ENCODE measurements at regions not wholly inside any gene's neighbourhood (a gene's known extent, or its start where the extent isn't known, plus 50 kb on each side); places are given as distances from the start of the nearest gene placed in this dataset.

DNA sequence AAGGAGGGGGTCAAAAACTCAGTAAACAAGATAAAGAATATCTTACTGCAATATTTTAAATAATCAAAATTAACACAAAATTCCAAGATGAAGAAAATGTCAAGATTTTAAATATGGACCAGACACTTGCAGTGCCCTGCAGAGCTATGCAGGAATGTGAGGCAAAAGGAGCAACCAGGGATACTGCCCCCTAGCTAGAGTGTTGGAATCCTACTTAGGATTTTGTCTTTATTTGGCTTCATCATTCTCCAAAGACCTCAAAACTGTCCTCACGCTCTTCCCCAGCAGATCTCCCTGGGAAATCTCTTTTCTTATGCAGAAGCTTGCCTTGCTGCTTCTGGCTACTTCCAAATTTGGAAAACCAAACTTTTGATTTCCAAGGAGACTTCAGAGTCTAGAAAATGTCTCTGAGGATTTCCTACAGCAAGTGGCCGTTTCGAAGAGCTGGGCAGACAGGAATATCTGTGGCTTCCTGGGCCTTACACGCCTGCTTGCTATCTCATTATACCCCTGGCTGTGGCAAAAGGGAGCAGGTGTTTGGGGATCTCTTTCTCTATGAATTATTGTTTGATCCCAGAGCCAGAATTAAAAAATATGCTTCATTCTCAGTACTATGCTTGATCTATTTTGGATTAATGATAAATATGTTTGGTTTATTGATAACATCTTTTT is 232.2 kb upstream of the BMPER start:
- peaks cover 6% of the 10 kb centered on the region for H3K4me1 ChIP-seq
- H3K27ac ChIP-seq, result no peak overlapping the region
- H3K9me3 ChIP-seq, result no peaks in the 10 kb centered on the region
- no peaks in the 10 kb centered on the region for H3K27me3 ChIP-seq (ENCODE audit: low read depth)
- DNase-seq, result no peak
- no peak overlapping the region for H3K4me3 ChIP-seq
- ATAC-seq, result no peak
- intact Hi-C loops (cut with DNase I), result no loop called here
- TF ChIP-seq, protein P1, sequence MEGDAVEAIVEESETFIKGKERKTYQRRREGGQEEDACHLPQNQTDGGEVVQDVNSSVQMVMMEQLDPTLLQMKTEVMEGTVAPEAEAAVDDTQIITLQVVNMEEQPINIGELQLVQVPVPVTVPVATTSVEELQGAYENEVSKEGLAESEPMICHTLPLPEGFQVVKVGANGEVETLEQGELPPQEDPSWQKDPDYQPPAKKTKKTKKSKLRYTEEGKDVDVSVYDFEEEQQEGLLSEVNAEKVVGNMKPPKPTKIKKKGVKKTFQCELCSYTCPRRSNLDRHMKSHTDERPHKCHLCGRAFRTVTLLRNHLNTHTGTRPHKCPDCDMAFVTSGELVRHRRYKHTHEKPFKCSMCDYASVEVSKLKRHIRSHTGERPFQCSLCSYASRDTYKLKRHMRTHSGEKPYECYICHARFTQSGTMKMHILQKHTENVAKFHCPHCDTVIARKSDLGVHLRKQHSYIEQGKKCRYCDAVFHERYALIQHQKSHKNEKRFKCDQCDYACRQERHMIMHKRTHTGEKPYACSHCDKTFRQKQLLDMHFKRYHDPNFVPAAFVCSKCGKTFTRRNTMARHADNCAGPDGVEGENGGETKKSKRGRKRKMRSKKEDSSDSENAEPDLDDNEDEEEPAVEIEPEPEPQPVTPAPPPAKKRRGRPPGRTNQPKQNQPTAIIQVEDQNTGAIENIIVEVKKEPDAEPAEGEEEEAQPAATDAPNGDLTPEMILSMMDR (IDR thresholded peaks at IDR 0.05), result no peak
- no peaks in the 10 kb centered on the region for H3K36me3 ChIP-seq

GRCh38 chr7:33674804-33675411 is 230.4 kb upstream of the BMPER start:
- H3K9me3 ChIP-seq, result peaks cover under 1% of the 10 kb centered on the region
- H3K4me1 ChIP-seq, result peaks cover 6% of the 10 kb centered on the region
- H3K36me3 ChIP-seq, result no peaks in the 10 kb centered on the region
- H3K4me3 ChIP-seq, result no peak overlapping the region
- intact Hi-C loops (cut with DNase I), result no loop called here
- TF ChIP-seq, protein P1 (IDR thresholded peaks at IDR 0.05), result no peak
- DNase-seq (no peak), ATAC-seq (no peak)
- H3K27ac ChIP-seq, result no peak overlapping the region
- no peaks in the 10 kb centered on the region for H3K27me3 ChIP-seq (ENCODE audit: low read depth)

GRCh38 chr7:33677556-33677955 is 227.8 kb upstream of the BMPER start:
- intact Hi-C loops (cut with DNase I), result no loop called here

GRCh38 chr7:33678569-33679335 is 226.6 kb upstream of the BMPER start:
- Histone ChIP-seq H3K36me3 (no peaks in the 10 kb centered on the region), H3K27me3 (ENCODE audit: low read depth) (no peaks in the 10 kb centered on the region), H3K27ac (no peak overlapping the region), H3K9me3 (peaks cover 5% of the 10 kb centered on the region), H3K4me3 (no peak overlapping the region), H3K4me1 (no peaks in the 10 kb centered on the region)
- intact Hi-C loops (cut with DNase I), result no loop called here
- ATAC-seq (no peak), DNase-seq (no peak)
- TF ChIP-seq, protein P1 (IDR thresholded peaks at IDR 0.05), result no peak

More at GRCh38 chr7:33677556-33677955, 227.8 kb upstream of the BMPER start:
- Histone ChIP-seq H3K27ac (no peak overlapping the region), H3K4me3 (no peak overlapping the region), H3K36me3 (no peaks in the 10 kb centered on the region), H3K9me3 (peaks cover 5% of the 10 kb centered on the region), H3K4me1 (no peaks in the 10 kb centered on the region), H3K27me3 (ENCODE audit: low read depth) (no peaks in the 10 kb centered on the region)
- TF ChIP-seq, protein P1 (IDR thresholded peaks at IDR 0.05), result no peak
- DNase-seq (no peak), ATAC-seq (no peak)

GRCh38 chr7:33680682-33681081 is 224.7 kb upstream of the BMPER start:
- no peaks in the 10 kb centered on the region for H3K27me3 ChIP-seq (ENCODE audit: low read depth)
- ATAC-seq (no peak), DNase-seq (no peak)
- no peaks in the 10 kb centered on the region for H3K36me3 ChIP-seq
- TF ChIP-seq, protein P1 (IDR thresholded peaks at IDR 0.05), result no peak
- H3K9me3 ChIP-seq, result peaks cover 5% of the 10 kb centered on the region
- H3K4me3 ChIP-seq, result no peak overlapping the region
- no peak overlapping the region for H3K27ac ChIP-seq
- H3K4me1 ChIP-seq, result no peaks in the 10 kb centered on the region
- intact Hi-C loops (cut with DNase I), result no loop called here
